Activated naive CD4-positive, alpha-beta T cell treated with anti-CD3 and anti-CD28 coated beads for 36 hours (primary cell): ENCODE measurements at regions not wholly inside any gene's neighbourhood (a gene's known extent, or its start where the extent isn't known, plus 50 kb on each side); places are given as distances from the start of the nearest gene placed in this dataset.

Experiments used
- CTCF ChIA-PET: fragments of 350-600 bp; sonication (Branson Sonifier 250); formaldehyde crosslinking; loops from one replicate; lab custom pipeline; 2021; ENCODE audit warnings: antibody characterized with exemption; lab: Charles Lee
- DNase-seq: peaks from one replicate; pipeline ENCODE4 v3.0.0-alpha.2; 2020
- H3K27ac Mint-ChIP-seq: one replicate; pipeline ENCODE4 v1.8.0; 2021; ENCODE audit warnings: mild to moderate bottlenecking, mixed read lengths
- H3K27me3 Mint-ChIP-seq: one replicate; pipeline ENCODE4 v1.8.0; 2021; ENCODE audit warnings: low read depth, mixed read lengths
- H3K36me3 Mint-ChIP-seq: one replicate; pipeline ENCODE4 v1.8.0; 2021; ENCODE audit warnings: low read depth, mixed read lengths
- H3K4me1 Mint-ChIP-seq: one replicate; pipeline ENCODE4 v1.8.0; 2021; ENCODE audit warnings: low read depth, mixed read lengths
- H3K4me3 Mint-ChIP-seq: one replicate; pipeline ENCODE4 v1.8.0; 2021; ENCODE audit warnings: mild to moderate bottlenecking, moderate library complexity, mixed read lengths
- H3K9me3 Mint-ChIP-seq: one replicate; pipeline ENCODE4 v1.8.0; 2021; ENCODE audit warnings: mixed read lengths
- intact Hi-C: fragments of 100-400 bp; cut with micrococcal nuclease; formaldehyde crosslinking; loops from one replicate; pipeline ENCODE4 v1.15.1; 2023

- Mint-ChIP-seq H3K4me3 (no peak overlapping the region), H3K27ac (no peak overlapping the region), H3K27me3 (peaks cover 6% of the 10 kb centered on the region), H3K36me3 (peaks cover 1% of the 10 kb centered on the region), H3K9me3 (peaks cover 4% of the 10 kb centered on the region), H3K4me1 (no peaks in the 10 kb centered on the region)
- CTCF ChIA-PET, result no interaction called here
- no peak for DNase-seq
- intact Hi-C loops, result no loop called here
Measured at GRCh38 chr2:137800386-137800785, 163.9 kb upstream of the HNMT start.

GRCh38 chr2:137801228-137801627, 163.0 kb upstream of the HNMT start:
- H3K4me1 Mint-ChIP-seq, result no peaks in the 10 kb centered on the region
- intact Hi-C loops, result no loop called here
- H3K9me3 Mint-ChIP-seq, result peaks cover 4% of the 10 kb centered on the region
- CTCF ChIA-PET, result no interaction called here
- H3K27ac Mint-ChIP-seq, result no peak overlapping the region
- H3K27me3 Mint-ChIP-seq, result peaks cover 6% of the 10 kb centered on the region
- H3K36me3 Mint-ChIP-seq, result peaks cover 1% of the 10 kb centered on the region
- no peak overlapping the region for H3K4me3 Mint-ChIP-seq
- no peak for DNase-seq

- Mint-ChIP-seq H3K4me3 (no peak overlapping the region), H3K9me3 (peaks cover 2% of the 10 kb centered on the region), H3K27ac (no peak overlapping the region), H3K36me3 (peaks cover 1% of the 10 kb centered on the region), H3K4me1 (no peaks in the 10 kb centered on the region), H3K27me3 (peaks cover 6% of the 10 kb centered on the region)
- DNase-seq, result no peak
- CTCF ChIA-PET, result no interaction called here
- intact Hi-C loops, result no loop called here
Measured at GRCh38 chr2:137802038-137802437, 162.2 kb upstream of the HNMT start.

GRCh38 chr2:137806068-137806805, 158.0 kb upstream of the HNMT start:
- no peak overlapping the region for H3K27ac Mint-ChIP-seq
- CTCF ChIA-PET, result no interaction called here
- no peaks in the 10 kb centered on the region for H3K36me3 Mint-ChIP-seq
- intact Hi-C loops, result no loop called here
- H3K4me1 Mint-ChIP-seq, result no peaks in the 10 kb centered on the region
- no peak for DNase-seq
- peaks cover 6% of the 10 kb centered on the region for H3K9me3 Mint-ChIP-seq
- H3K4me3 Mint-ChIP-seq, result no peak overlapping the region
- peaks cover 4% of the 10 kb centered on the region for H3K27me3 Mint-ChIP-seq

GRCh38 chr2:137809252-137809651, 155.0 kb upstream of the HNMT start:
- Mint-ChIP-seq H3K27me3 (no peaks in the 10 kb centered on the region), H3K9me3 (peaks cover 4% of the 10 kb centered on the region), H3K27ac (no peak overlapping the region), H3K4me1 (peaks cover 3% of the 10 kb centered on the region), H3K4me3 (no peak overlapping the region), H3K36me3 (no peaks in the 10 kb centered on the region)
- intact Hi-C loops, result no loop called here
- no peak for DNase-seq
- CTCF ChIA-PET, result no interaction called here

- intact Hi-C loops, result no loop called here
- Mint-ChIP-seq H3K9me3 (peaks cover 4% of the 10 kb centered on the region), H3K4me3 (no peak overlapping the region), H3K27ac (no peak overlapping the region), H3K36me3 (no peaks in the 10 kb centered on the region), H3K4me1 (peaks cover 3% of the 10 kb centered on the region), H3K27me3 (no peaks in the 10 kb centered on the region)
- no peak for DNase-seq
- CTCF ChIA-PET, result no interaction called here
Measured at GRCh38 chr2:137809837-137810236, 154.4 kb upstream of the HNMT start.

- H3K4me3 Mint-ChIP-seq, result no peak overlapping the region
- DNase-seq, result no peak
- no peaks in the 10 kb centered on the region for H3K36me3 Mint-ChIP-seq
- H3K4me1 Mint-ChIP-seq, result peaks cover 3% of the 10 kb centered on the region
- no peak overlapping the region for H3K27ac Mint-ChIP-seq
- CTCF ChIA-PET, result no interaction called here
- intact Hi-C loops, result no loop called here
- H3K9me3 Mint-ChIP-seq, result peaks cover 4% of the 10 kb centered on the region
- H3K27me3 Mint-ChIP-seq, result no peaks in the 10 kb centered on the region
Measured at GRCh38 chr2:137812517-137812916, 151.8 kb upstream of the HNMT start.

- Mint-ChIP-seq H3K4me3 (no peak overlapping the region), H3K36me3 (no peaks in the 10 kb centered on the region), H3K27me3 (no peaks in the 10 kb centered on the region), H3K9me3 (peaks cover 4% of the 10 kb centered on the region), H3K4me1 (peaks cover 3% of the 10 kb centered on the region), H3K27ac (no peak overlapping the region)
- intact Hi-C loops, result no loop called here
- DNase-seq, result no peak
- CTCF ChIA-PET, result no interaction called here
Measured at GRCh38 chr2:137813176-137813575, 151.1 kb upstream of the HNMT start.

- peaks cover 3% of the 10 kb centered on the region for H3K4me1 Mint-ChIP-seq
- CTCF ChIA-PET, result interaction anchor here (0.6 to 0.7 kb wide), 2 partner anchors 36 to 1013 kb away, joined by 3 read pairs; no protein-coding TSS in a partner anchor
- H3K27me3 Mint-ChIP-seq, result peaks cover 5% of the 10 kb centered on the region
- H3K36me3 Mint-ChIP-seq, result no peaks in the 10 kb centered on the region
- no peak overlapping the region for H3K27ac Mint-ChIP-seq
- no peaks in the 10 kb centered on the region for H3K9me3 Mint-ChIP-seq
- intact Hi-C loops, result no loop called here
- no peak overlapping the region for H3K4me3 Mint-ChIP-seq
- no peak for DNase-seq
Measured at GRCh38 chr2:137817058-137817457, 147.2 kb upstream of the HNMT start.

GRCh38 chr2:137823196-137823595, 141.1 kb upstream of the HNMT start:
- CTCF ChIA-PET, result interaction anchor here (0.6 kb wide), 1 partner anchor 14 kb away, joined by 3 read pairs; no protein-coding TSS in a partner anchor
- H3K4me1 Mint-ChIP-seq, result no peaks in the 10 kb centered on the region
- intact Hi-C loops, result no loop called here
- no peak overlapping the region for H3K4me3 Mint-ChIP-seq
- H3K27me3 Mint-ChIP-seq, result peaks cover 17% of the 10 kb centered on the region
- H3K9me3 Mint-ChIP-seq, result no peaks in the 10 kb centered on the region
- no peaks in the 10 kb centered on the region for H3K36me3 Mint-ChIP-seq
- DNase-seq, result no peak
- H3K27ac Mint-ChIP-seq, result no peak overlapping the region

GRCh38 chr2:137824501-137824900, 139.8 kb upstream of the HNMT start:
- no peak overlapping the region for H3K27ac Mint-ChIP-seq
- CTCF ChIA-PET, result no interaction called here
- intact Hi-C loops, result no loop called here

GRCh38 chr2:137826373-137827372, 137.6 kb upstream of the HNMT start:
- DNase-seq, result no peak
- no peak overlapping the region for H3K27ac Mint-ChIP-seq
- peaks cover 13% of the 10 kb centered on the region for H3K27me3 Mint-ChIP-seq
- CTCF ChIA-PET, result no interaction called here
- H3K36me3 Mint-ChIP-seq, result no peaks in the 10 kb centered on the region
- H3K4me1 Mint-ChIP-seq, result no peaks in the 10 kb centered on the region
- intact Hi-C loops, result no loop called here
- H3K4me3 Mint-ChIP-seq, result no peak overlapping the region
- no peaks in the 10 kb centered on the region for H3K9me3 Mint-ChIP-seq

More at GRCh38 chr2:137824501-137824900, 139.8 kb upstream of the HNMT start:
- Mint-ChIP-seq H3K4me3 (no peak overlapping the region), H3K4me1 (no peaks in the 10 kb centered on the region), H3K9me3 (no peaks in the 10 kb centered on the region), H3K27me3 (peaks cover 17% of the 10 kb centered on the region), H3K36me3 (no peaks in the 10 kb centered on the region)
- DNase-seq, result no peak
